HG03439 (cell line): ENCODE measurements at regions not wholly inside any gene's neighbourhood (a gene's known extent, or its start where the extent isn't known, plus 50 kb on each side); places are given as distances from the start of the nearest gene placed in this dataset.
"Not testable (repeated sequence)": the region's sequence is repeated elsewhere in the genome, so short reads cannot be mapped to it uniquely, and the experiment has no call there.

Source experiments
- ATAC-seq: cut with Tn5 transposase; IDR thresholded peaks from one replicate; pipeline ENCODE4 v1.9.1; 2021; ENCODE audit warnings: mild to moderate bottlenecking, moderate library complexity; ENCODE audit not compliant: unreplicated experiment

- no peak for ATAC-seq
Measured at GRCh38 chr5:82661933-82662332, 383.8 kb upstream of the RPS23 start.

GRCh38 chr5:82661462-82661861 lies 383.3 kb upstream of the RPS23 start:
- ATAC-seq, result no peak

- ATAC-seq, result no peak
Measured at GRCh38 chr5:82659115-82659514, 381.0 kb upstream of the RPS23 start.

GRCh38 chr5:82657033-82657699 lies 379.0 kb upstream of the RPS23 start:
- no peak for ATAC-seq

- no peak for ATAC-seq
Measured at GRCh38 chr5:82656341-82656761, 378.2 kb upstream of the RPS23 start.

- ATAC-seq, result no peak
Measured at GRCh38 chr5:82655078-82655477, 376.9 kb upstream of the RPS23 start.

- no peak for ATAC-seq
Measured at GRCh38 chr5:82649943-82650342, 371.8 kb upstream of the RPS23 start.

GRCh38 chr5:82644766-82645165 lies 366.6 kb upstream of the RPS23 start:
- ATAC-seq, result no peak

GRCh38 chr5:82644229-82644628 lies 366.1 kb upstream of the RPS23 start:
- ATAC-seq, result no peak

- ATAC-seq, result no peak
Measured at GRCh38 chr5:82642313-82642712, 364.2 kb upstream of the RPS23 start.

- ATAC-seq, result peak; percentile 64
Measured at GRCh38 chr5:82641331-82642003, 363.3 kb upstream of the RPS23 start.

GRCh38 chr5:82640916-82641315 lies 362.8 kb upstream of the RPS23 start:
- ATAC-seq, result no peak

- no peak for ATAC-seq
Measured at GRCh38 chr5:82639393-82640144, 361.4 kb upstream of the RPS23 start.

- no peak for ATAC-seq
Measured at GRCh38 chr5:82636591-82636990, 358.4 kb upstream of the RPS23 start.

- ATAC-seq, result no peak
Measured at GRCh38 chr5:82635561-82636288, 357.6 kb upstream of the RPS23 start.

GRCh38 chr5:82628364-82628910 lies 350.3 kb upstream of the RPS23 start:
- ATAC-seq, result no peak

GRCh38 chr5:82626905-82627591 lies 348.9 kb upstream of the RPS23 start:
- not testable (repeated sequence) for ATAC-seq

- not testable (repeated sequence) for ATAC-seq
Measured at GRCh38 chr5:82626012-82626411, 347.9 kb upstream of the RPS23 start.

- no peak for ATAC-seq
Measured at GRCh38 chr5:82624062-82624461, 345.9 kb upstream of the RPS23 start.
